Nephron progenitor cell (in vitro differentiated cells): ENCODE measurements at regions not wholly inside any gene's neighbourhood (a gene's known extent, or its start where the extent isn't known, plus 50 kb on each side); places are given as distances from the start of the nearest gene placed in this dataset.

Experiments used
- DNase-seq: peaks from one replicate; pipeline ENCODE4 v3.0.0; 2021
- H3K27ac Mint-ChIP-seq: 2 replicates; pipeline ENCODE4 v1.8.0; 2021; ENCODE audit warnings: mild to moderate bottlenecking, moderate library complexity, mixed read lengths
- H3K27me3 Mint-ChIP-seq: 2 replicates; pipeline ENCODE4 v1.8.0; 2021; ENCODE audit warnings: mild to moderate bottlenecking, low read depth, mixed read lengths; ENCODE audit not compliant: poor library complexity
- H3K36me3 Mint-ChIP-seq: 2 replicates; pipeline ENCODE4 v1.8.0; 2021; ENCODE audit warnings: low read depth, mixed read lengths
- H3K4me1 Mint-ChIP-seq: 2 replicates; pipeline ENCODE4 v1.8.0; 2021; ENCODE audit warnings: mixed read lengths
- H3K4me3 Mint-ChIP-seq: 2 replicates; pipeline ENCODE4 v1.8.0; 2021; ENCODE audit warnings: mild to moderate bottlenecking, moderate library complexity, mixed read lengths
- H3K9me3 Mint-ChIP-seq: 2 replicates; pipeline ENCODE4 v1.8.0; 2021; ENCODE audit warnings: mild to moderate bottlenecking, moderate library complexity, mixed read lengths
- CTCF ChIP-seq: fragments of 200-600 bp; sonication (generic); IDR thresholded peaks from 2 replicates; pipeline ENCODE4 v1.5.0; 2021; ENCODE audit warnings: antibody characterized with exemption

- H3K27ac Mint-ChIP-seq = no peak overlapping the region
- no peak for DNase-seq
Observed at GRCh38 chr6:170207586-170208181, 83.2 kb downstream of the DLL1 start.

GRCh38 chr6:170206851-170207431 is 83.9 kb downstream of the DLL1 start:
- Mint-ChIP-seq H3K4me1 (peaks cover 32% of the 10 kb centered on the region), H3K9me3 (peaks cover 13% of the 10 kb centered on the region), H3K27ac (no peak overlapping the region), H3K36me3 (no peaks in the 10 kb centered on the region), H3K4me3 (no peak overlapping the region), H3K27me3 (peaks cover 9% of the 10 kb centered on the region)
- no peak for DNase-seq
- TF ChIP-seq CTCF = no peak

More at GRCh38 chr6:170207586-170208181, 83.2 kb downstream of the DLL1 start:
- no peak overlapping the region for H3K4me3 Mint-ChIP-seq
- peaks cover 9% of the 10 kb centered on the region for H3K27me3 Mint-ChIP-seq
- TF ChIP-seq CTCF = no peak
- no peaks in the 10 kb centered on the region for H3K36me3 Mint-ChIP-seq
- peaks cover 31% of the 10 kb centered on the region for H3K4me1 Mint-ChIP-seq
- peaks cover 13% of the 10 kb centered on the region for H3K9me3 Mint-ChIP-seq

GRCh38 chr6:170206317-170206621 is 84.6 kb downstream of the DLL1 start:
- no peak for DNase-seq
- H3K4me3 Mint-ChIP-seq = no peak overlapping the region

GRCh38 chr6:170205534-170206316 is 85.2 kb downstream of the DLL1 start:
- H3K4me3 Mint-ChIP-seq = no peak overlapping the region
- no peaks in the 10 kb centered on the region for H3K36me3 Mint-ChIP-seq
- H3K9me3 Mint-ChIP-seq = peaks cover 13% of the 10 kb centered on the region
- H3K27me3 Mint-ChIP-seq = peaks cover 9% of the 10 kb centered on the region
- H3K27ac Mint-ChIP-seq = no peak overlapping the region
- no peak for TF ChIP-seq CTCF
- H3K4me1 Mint-ChIP-seq = peaks cover 25% of the 10 kb centered on the region
- DNase-seq = no peak

More at GRCh38 chr6:170206317-170206621, 84.6 kb downstream of the DLL1 start:
- Mint-ChIP-seq H3K4me1 (peaks cover 28% of the 10 kb centered on the region), H3K9me3 (peaks cover 13% of the 10 kb centered on the region), H3K36me3 (no peaks in the 10 kb centered on the region), H3K27me3 (peaks cover 9% of the 10 kb centered on the region), H3K27ac (no peak overlapping the region)
- TF ChIP-seq CTCF = no peak

- Mint-ChIP-seq H3K4me3 (no peak overlapping the region), H3K4me1 (peaks cover 31% of the 10 kb centered on the region), H3K27ac (no peak overlapping the region), H3K9me3 (peaks cover 13% of the 10 kb centered on the region), H3K36me3 (no peaks in the 10 kb centered on the region), H3K27me3 (peaks cover 8% of the 10 kb centered on the region)
- no peak for DNase-seq
- TF ChIP-seq CTCF = no peak
Observed at GRCh38 chr6:170205126-170205525, 85.8 kb downstream of the DLL1 start.
